SK-N-SH treated with all-trans-retinoic acid at 6 μM for 48 hours (cell line): ENCODE measurements at regions not wholly inside any gene's neighbourhood (a gene's known extent, or its start where the extent isn't known, plus 50 kb on each side); places are given as distances from the start of the nearest gene placed in this dataset.

Experiments
- ARNTL ChIP-seq: fragments of 450-650 bp; formaldehyde crosslinking; IDR thresholded peaks from 2 replicates; pipeline ENCODE4 v1.5.0; 2020; ENCODE audit warnings: low read depth, mild to moderate bottlenecking, moderate library complexity, borderline replicate concordance
- CSDC2 ChIP-seq: fragments of 250-450 bp; sonication (Bioruptor Pico); IDR thresholded peaks from 2 replicates; pipeline ENCODE4 v1.5.0; 2020; ENCODE audit warnings: mild to moderate bottlenecking, moderate library complexity
- GLIS3 ChIP-seq: fragments of 250-450 bp; sonication (Bioruptor Pico); IDR thresholded peaks from 2 replicates; pipeline ENCODE4 v1.5.0; 2020; ENCODE audit warnings: mild to moderate bottlenecking, moderate library complexity
- ISL1 ChIP-seq: fragments of 250-450 bp; sonication (Bioruptor Pico); IDR thresholded peaks from 2 replicates; pipeline ENCODE4 v2.1.2; 2022; ENCODE audit warnings: mild to moderate bottlenecking, moderate library complexity
- OSR1 ChIP-seq: fragments of 250-450 bp; sonication (Bioruptor Pico); IDR thresholded peaks from 2 replicates; pipeline ENCODE4 v1.8.0; 2022; ENCODE audit warnings: moderate library complexity, mild to moderate bottlenecking, inconsistent platforms
- SNAI2 ChIP-seq: fragments of 250-450 bp; sonication (Bioruptor Pico); IDR thresholded peaks from 2 replicates; pipeline ENCODE4 v1.5.0; 2020; ENCODE audit warnings: mild to moderate bottlenecking, moderate library complexity
- TCF4 ChIP-seq: fragments of 250-450 bp; sonication (Bioruptor Pico); IDR thresholded peaks from 2 replicates; pipeline ENCODE4 v1.8.0; 2021; ENCODE audit warnings: mild to moderate bottlenecking, moderate library complexity, borderline replicate concordance
- TOX ChIP-seq: fragments of 250-450 bp; sonication (Bioruptor Pico); IDR thresholded peaks from 2 replicates; pipeline ENCODE4 v1.8.0; 2021; ENCODE audit warnings: mild to moderate bottlenecking, moderate library complexity, borderline replicate concordance
- TSHZ2 ChIP-seq: fragments of 250-450 bp; sonication (Bioruptor Pico); IDR thresholded peaks from 2 replicates; pipeline ENCODE4 v1.5.0; 2020; ENCODE audit warnings: mild to moderate bottlenecking, moderate library complexity
- ZC3H10 ChIP-seq: fragments of 250-450 bp; sonication (Bioruptor Pico); IDR thresholded peaks from 2 replicates; pipeline ENCODE4 v1.5.1; 2021; ENCODE audit warnings: mild to moderate bottlenecking, moderate library complexity
- ZFP3 ChIP-seq: fragments of 250-450 bp; sonication (Bioruptor Pico); IDR thresholded peaks from 2 replicates; pipeline ENCODE4 v1.5.0; 2020; ENCODE audit warnings: mild to moderate bottlenecking, moderate library complexity
- ZFP30 ChIP-seq: fragments of 450-650 bp; formaldehyde crosslinking; IDR thresholded peaks from 2 replicates; pipeline ENCODE4 v1.5.0; 2022; ENCODE audit warnings: mild to moderate bottlenecking, moderate library complexity

- no peak for TF ChIP-seq TOX (CRISPR knock-in tag)
- no peak for TF ChIP-seq ZC3H10 (CRISPR knock-in tag)
- TF ChIP-seq ARNTL (CRISPR knock-in tag) = no peak
- no peak for TF ChIP-seq ZFP3 (CRISPR knock-in tag)
- TF ChIP-seq SNAI2 = no peak
- no peak for TF ChIP-seq OSR1 (CRISPR knock-in tag)
- no peak for TF ChIP-seq ISL1 (CRISPR knock-in tag)
- TF ChIP-seq CSDC2 (CRISPR knock-in tag) = no peak
- no peak for TF ChIP-seq TSHZ2 (CRISPR knock-in tag)
- TF ChIP-seq TCF4 (CRISPR knock-in tag) = no peak
- TF ChIP-seq GLIS3 (CRISPR knock-in tag) = no peak
- no peak for TF ChIP-seq ZFP30 (CRISPR knock-in tag)
Measured at GRCh38 chr16:87047221-87048037, 269.8 kb downstream of the C16orf95 start.
